ENCODE measurements at regions not wholly inside any gene's neighbourhood (a gene's known extent, or its start where the extent isn't known, plus 50 kb on each side); places are given as distances from the start of the nearest gene placed in this dataset.

DNA sequence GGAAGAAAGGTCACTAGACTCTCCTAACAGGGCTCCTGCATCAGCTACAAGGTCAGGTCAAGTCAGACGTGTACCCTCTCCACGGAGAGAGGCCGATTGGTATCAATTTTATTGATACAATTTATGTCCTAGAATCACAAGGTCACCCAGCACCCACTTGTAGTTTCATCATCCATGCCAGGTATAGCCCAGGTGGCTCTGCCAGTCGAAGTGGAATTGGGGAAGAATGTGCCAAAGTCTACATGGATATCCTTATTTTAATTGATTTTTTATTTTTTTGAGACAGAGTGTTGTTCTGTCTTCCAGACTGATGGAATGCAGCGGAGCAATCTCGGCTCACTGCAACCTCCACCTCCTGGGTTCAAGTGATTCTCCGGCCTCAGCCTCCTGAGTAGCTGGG is 334.1 kb downstream of the SHANK2 start:
- DNase-seq, result no peak

DNA sequence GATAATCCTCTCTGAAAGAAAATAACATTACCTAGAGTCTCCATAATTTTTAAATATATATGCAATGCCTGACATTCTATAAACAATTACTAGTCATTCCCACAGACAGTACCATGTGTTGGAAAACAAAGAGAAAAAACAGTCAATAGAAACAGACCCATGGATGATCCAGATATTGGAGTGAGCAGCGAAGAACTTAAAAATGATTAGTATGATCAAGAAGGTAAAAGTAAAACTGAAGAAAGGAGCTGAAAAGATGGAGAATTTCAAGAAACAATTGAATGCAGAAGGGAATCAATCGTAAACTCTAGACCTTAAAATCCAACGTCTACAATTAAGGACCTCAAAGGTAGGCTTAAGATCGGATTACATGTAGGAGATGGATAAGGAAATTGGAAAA is 330.6 kb downstream of the SHANK2 start:
- no peak for DNase-seq

DNA sequence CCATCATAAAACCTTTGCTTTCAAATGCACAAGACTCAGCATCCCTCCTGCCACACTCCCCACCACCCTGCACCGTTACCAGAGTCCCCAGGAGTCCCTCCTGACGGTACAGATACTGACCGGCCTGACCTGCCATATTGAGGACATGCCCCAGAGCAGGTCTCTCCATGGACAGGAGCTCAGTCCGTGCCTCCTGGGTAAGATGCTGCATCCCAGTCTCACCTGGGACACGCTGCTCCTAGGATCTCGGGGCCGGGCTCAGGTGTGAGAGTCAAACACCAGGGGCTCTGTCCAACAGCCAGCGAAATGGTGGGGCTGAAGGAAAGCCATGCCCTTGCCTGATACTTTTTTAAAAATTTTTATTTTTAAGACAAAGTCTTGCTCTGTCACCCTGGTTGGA is 328.3 kb downstream of the SHANK2 start:
- DNase-seq, result no peak

DNA sequence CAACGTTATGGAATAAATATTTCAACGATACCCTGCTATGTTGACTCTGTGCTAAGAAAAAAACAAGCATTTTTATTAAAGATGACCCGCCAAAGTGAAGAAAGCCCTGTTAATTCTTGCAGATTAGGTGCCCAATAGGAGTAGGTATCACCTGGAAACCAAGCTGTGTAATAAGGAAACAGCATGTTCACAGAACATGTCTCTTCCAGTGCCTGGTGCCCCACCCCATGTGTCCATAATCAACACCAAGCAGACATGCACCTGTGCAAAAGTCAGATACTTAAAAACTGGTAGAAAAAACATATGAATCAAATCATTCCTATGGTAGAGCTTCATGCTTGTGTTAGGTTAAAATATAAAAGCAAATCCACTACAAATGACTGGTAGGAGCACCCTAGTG is 327.1 kb downstream of the SHANK2 start:
- no peak for DNase-seq

DNA sequence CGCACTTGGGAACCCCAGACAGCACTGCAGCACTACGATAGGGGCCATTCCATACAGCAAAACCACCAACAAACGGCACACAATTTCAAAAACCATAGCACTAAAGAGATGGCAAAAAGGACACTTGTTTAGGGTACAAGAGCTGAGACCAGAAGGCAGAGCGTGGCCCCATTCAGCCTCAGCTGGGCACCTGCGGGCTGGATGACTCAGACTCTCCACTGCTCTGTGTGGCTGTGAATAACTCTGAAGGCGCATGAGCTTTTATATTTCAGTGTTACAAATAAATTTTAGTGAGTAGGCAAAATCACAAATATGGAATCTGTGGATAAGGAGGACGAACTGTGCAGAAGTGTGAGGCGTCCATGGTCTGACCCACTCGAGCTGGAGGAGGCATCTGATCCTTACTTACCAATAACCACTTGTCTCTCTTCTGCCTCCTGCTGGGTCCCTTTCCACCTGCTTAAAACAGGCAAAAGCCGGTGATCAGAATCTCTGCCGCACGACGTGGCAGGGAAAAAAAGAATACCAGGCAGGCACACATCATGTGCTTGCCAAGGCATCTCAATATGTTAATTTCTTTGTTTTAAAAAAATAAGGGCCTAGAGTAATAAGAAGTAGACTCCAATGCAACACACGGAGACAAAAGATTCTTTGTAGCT is 325.7 kb downstream of the SHANK2 start:
- DNase-seq, result no peak

DNA sequence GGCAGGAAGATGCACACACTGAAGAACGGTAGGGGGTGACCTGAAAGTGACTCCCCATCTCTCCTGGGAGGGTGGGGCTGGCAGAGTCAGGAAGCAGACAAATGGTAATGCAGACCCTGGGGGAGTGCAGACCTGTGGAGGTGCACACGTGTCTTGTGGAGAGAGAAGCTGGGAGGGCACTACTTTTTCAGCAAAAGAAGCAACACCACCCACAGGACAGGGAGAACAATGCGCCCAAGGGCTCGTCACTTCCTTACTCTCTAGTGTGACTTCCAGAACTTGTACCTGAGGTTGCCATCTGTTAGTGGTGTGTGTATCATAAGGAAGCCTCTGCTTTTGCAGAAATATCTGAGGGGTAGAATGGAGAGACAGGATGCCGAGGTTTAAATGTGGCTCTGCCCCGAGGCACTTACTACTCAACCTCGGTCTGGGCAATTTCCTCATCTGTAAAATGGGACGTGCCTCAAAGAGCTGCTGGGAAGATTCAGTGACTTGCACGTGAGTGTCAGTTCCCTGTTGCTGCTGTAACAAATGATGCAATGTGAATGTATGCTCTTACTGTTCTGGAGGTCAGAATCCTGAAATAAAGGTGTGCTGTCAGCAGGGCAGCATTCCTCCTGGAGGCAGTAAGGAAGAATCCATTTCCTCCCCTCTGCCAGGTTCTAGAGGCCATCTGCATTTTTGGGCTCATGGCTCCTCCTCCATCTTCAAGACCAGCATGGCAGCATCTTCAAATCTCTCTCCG is 323.4 kb downstream of the SHANK2 start:
- no peak for DNase-seq

DNA sequence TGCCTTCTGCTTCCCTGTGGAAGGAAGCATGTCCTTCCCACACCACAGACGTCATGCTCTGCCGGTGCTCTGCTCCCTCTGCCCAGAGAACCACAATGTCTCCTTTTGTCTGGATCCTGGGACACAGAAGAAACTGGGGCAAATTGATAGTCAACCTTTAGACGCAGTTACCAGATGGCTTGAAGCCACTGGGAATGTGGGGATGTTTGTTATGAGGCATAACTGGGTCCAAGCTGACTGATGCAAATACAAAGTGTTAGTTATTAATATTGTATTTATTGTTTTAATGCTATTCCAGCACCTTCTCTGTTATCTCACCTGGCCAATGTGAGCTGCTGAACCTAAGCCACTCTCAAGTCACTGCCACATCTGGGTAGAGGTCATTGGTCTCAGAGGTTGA is 322.2 kb downstream of the SHANK2 start:
- DNase-seq, result no peak

DNA sequence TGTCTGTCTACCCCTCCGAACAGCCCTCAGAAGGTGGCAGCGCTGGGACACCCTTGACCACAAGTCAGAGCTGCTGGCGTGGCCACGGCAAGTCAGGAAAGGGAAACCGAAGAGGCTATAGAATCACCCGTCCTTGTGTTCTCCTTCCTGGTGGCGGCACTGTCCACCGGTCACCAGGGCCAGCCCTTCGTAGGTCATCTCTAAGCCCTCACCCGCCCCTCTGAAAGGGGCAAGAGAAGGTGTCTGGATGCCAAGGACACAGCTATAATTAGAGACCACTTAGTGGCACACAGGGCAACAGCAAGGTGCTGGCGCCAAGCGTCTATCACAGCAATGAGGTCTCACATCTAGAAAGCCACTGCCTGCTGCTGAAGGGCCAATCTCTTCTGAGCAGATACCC is 320.9 kb downstream of the SHANK2 start:
- no peak for DNase-seq

DNA sequence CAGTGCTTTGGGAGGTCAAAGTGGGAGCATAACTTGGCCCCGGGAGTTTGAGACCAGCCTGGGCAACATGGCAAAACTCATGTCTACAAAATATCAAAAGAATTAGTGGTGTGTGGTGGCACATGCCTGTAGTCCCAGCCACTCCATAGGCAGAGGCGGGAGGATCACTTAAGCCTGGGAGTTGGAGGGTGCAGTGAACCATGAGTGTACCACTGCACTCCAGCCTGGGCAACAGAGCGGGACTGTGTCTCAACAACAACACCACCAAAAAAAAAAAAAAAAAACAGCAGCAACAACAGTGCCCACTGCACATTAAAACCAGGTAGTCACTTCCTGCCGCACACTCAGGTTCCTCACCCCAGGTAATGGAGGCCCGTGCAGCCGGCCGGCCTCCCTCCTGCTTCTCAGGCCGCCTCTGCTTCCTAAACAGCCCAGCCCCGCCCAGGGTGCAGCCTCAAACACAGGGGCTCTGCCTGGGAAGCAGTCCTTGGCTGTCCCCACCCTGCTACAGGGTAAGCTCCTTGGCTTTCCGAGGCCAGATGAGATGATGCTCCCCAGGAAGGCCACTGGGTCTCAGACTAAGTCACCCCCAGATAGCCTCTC is 318.3 kb downstream of the SHANK2 start:
- DNase-seq, result no peak

DNA sequence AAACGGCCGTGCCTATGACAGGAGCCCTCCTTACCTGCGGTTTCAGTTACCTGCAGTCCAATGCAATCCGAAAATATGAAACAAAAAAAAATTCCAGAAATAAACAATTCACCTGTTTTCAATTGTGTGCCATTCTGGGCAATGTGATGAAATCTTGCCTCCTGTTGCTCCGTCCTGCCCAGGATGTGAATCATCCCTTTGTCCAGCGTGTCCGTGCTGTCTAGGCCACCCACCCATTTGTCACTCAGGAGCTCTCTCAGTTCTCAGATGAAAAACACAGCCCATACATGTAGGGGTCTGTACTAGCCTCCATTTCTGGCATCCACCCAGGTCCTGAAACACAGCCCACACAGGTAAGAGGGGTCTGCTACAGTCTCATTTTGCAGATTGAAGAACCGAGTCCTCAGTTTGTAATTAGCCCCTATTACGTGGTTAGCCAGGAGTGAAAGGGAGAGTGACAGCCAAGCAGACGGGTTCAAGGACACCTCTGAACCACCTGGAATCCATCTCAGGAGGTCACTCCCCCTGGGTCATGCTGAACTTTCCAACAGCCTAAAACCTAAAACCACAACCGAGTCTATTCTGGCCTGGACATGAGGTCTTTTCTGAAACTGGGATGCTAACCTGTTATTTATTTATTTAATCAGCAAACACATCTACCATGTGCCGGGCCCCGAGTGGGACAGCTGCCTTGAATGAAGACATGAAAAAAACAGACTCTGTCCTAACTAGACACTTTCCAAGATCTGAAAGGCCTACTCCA is 317.2 kb downstream of the SHANK2 start:
- DNase-seq, result no peak

DNA sequence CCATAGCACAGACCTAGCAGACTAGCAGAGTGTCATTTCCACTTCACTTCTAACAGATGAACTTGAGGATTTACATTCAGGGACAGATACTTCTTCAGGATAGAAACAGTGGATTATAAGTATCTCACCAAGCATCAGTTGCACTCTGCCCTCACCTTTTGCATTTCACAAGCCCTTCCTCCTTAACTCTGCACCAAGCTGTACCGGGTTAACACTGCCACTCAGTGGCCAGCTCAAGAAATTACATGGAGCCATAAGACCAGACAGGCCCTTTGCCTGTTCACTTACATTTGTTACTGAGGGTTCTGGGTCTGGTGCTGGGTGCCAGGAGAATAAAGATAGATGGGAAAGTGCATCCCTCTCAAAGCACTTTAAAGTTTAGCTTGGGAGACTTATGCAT is 309.8 kb downstream of the SHANK2 start:
- peak; percentile 37 for DNase-seq

DNA sequence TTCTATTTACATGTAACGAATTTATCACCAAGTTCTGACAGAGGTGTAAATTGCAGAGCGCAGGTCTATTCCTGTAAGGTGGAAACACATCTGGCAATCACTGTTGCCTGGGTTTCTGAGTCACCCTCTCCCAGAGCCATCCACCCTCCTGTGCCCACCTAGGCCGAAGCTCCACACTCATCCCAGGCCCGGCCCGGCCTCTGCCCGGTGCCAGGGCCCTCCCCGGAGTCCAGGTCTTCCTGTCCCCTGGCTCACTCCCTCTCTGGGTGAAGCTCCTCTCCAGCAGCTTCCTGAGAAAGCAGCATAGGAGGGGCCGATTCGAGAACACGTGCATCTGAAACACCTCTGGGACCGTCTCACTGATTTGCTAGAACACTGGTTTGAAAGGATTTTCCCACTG is 308.2 kb downstream of the SHANK2 start:
- DNase-seq, result no peak

DNA sequence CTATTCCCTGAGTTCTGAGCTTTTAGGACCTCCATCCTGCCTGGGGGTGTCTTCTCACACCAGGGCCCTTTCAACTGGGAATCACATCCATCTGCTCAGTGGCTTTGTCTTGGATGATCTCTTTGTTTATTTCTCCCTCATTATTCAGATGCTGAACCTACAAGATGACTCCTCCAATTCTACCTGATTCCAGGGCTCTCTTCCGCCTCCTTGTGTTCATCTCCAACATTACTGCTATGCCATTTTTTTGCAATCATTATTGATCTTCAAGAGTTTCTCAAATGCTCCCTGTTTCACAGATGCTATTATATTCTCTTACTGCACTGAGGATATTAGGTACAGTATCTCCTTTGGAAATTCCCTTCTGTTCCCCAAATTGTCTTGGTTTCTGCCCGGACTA is 307.7 kb downstream of the SHANK2 start:
- no peak for DNase-seq

DNA sequence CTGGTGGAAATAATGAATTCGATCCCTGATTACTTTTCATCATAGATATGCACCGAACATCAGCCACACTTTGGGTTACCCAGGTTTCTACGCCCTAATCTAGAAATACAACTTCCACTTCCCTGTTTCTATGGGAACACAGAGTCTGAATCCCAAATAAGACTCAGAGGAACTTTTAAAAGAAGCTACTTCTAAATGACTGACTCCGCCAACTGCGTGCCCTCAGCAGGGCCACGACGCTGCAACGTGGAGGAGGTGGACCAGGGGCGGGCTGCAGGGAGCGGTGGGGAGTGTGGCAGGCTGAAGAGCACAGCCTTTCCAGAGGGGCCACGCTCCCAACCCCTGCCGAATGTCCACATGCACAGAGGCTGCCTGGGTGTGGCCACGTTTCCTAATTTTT is 304.0 kb downstream of the SHANK2 start:
- no peak for DNase-seq

DNA sequence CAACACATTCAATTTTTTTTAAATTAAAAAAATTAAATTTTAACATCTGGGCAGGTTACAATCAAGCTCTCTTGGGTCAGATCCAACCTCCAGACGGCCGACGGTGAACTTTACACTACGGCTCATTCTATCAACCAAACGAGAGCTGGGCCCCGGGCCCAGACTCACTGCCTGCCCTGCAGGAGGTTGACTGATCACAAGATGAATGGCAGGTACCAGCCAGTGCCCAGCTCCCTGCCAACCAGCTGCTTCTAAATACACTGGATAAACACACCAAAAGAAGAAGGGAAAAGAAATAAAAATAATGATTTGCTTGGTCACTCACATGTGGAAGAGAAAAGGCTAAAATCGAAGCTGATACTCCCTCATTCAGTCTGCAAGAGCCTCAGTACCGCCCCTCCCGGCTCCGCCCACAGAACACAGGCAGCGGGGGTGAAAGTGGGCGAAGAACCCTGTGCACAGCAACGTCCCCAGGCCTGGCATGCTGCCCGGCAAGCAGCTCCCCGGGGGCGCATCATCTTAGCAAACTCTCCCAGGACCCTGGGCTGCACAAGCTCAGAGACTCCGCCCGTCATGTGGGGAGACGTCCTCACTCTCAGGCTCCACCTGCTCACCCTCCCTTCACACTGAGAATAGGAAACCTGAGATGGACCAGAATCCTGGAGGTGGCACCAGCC is 303.4 kb downstream of the SHANK2 start:
- no peak for DNase-seq

DNA sequence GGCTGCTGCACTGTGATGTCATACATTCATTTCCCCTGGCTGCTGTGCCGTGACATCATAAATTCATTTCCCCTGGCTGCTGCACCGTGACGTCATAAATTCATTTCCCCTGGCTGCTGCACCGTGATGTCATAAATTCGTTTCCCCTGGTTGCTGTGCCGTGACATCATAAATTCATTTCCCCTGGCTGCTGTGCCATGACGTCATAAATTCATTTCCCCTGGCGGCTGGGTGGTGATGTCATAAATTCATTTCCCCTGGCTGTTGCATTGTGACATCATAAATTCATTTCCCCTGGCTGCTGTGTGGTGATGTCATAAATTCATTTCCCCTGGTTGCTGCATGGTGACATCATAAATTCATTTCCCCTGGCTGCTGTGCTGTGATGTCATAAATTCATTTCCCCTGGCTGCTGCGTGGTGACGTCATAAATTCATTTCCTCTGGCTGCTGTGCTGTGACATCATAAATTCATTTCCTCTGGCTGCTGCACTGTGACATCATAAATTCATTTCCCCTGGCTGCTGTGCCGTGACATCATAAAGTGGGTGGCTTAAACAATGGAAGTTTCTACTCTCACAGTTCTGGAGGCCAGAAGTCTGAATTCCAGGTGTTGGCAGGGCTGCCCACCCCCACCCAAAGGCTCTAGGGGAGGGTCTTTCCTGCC is 301.1 kb downstream of the SHANK2 start:
- DNase-seq, result no peak

DNA sequence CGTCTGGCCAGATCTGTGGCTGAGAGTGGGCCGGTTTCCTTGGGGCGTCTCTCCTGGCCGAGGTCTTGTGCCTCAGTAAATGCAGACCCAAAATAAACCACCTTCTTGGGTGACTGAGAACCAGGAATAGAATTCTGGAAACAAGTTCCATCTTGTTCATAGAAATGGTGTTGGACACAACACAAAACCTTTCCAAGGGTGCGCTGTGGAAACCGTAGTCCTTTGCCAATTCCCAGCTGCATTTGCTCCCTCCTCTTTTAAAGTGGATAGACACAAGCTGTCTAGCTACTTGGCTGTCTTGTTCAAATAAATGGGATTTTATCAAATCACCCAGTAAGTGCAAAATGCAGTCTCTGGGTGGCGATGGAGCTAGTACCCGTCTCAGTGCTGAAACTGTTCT is 300.2 kb downstream of the SHANK2 start:
- no peak for DNase-seq

DNA sequence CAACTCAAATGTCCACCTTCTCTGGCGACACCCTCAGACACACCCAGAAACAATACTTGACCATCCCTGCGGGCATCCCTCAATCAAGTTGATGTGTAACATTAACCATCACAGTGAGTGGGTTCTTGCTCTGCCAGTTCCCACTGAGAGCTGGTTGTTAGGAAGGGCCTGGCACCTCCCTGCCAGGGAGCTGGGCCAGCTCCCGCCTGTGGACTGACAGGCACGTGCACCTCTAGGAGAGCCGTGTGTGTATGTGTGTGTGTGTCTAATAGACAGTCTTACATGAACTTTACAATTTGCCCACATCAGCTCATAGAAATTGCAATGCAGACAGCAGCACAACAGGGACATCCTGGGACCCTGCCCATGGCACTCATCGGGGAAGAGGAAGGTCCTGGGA is 298.7 kb downstream of the SHANK2 start:
- no peak for DNase-seq

DNA sequence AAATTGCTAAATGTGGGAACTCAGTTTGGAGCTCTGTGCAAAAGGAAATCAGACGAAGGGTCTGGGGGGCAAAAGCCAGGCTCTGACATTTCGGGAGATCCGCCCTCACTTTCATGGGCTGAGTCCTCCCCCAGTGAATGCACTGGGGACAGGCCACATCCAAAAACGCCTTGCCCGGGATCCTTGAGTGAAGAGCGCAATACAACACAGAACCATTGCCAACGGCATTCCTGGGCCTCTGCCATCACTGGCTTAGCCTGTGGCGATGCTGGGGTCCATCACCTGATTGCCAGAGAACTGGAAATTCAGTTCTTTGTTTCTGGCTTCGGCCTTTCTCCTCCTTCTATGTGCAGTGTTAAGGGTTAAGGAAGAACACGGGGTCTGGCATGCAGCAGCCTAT is 297.9 kb downstream of the SHANK2 start:
- no peak for DNase-seq

Data from activated CD4-positive, alpha-beta T cell treated with anti-CD3 and anti-CD28 coated beads for 48 hours (primary cell).